Ascending aorta (tissue), 2 donors: ENCODE measurements at regions not wholly inside any gene's neighbourhood (a gene's known extent, or its start where the extent isn't known, plus 50 kb on each side); places are given as distances from the start of the nearest gene placed in this dataset.
A peak's percentile ranks its signal among the peaks of the same experiment; 100 is the strongest.

Experiments used
- DNase-seq, 2 donors: peaks; one replicate each; pipeline ENCODE4 v3.0.0-alpha.2; 2019; ENCODE audit warnings: low spot score in 2 of 2
- H3K27ac ChIP-seq, 2 donors: fragments of 200-600 bp; sonication (generic); one replicate each; pipeline ENCODE4 v1.5.1; 2016 to 2017; ENCODE audit warnings: mild to moderate bottlenecking in 1 of 2
- H3K27me3 ChIP-seq: fragments of 200-600 bp; sonication (generic); one replicate; pipeline ENCODE4 v1.5.1; 2017
- H3K36me3 ChIP-seq, 2 donors: fragments of 200-600 bp; sonication (generic); one replicate each; pipeline ENCODE4 v1.5.1; 2016
- H3K4me1 ChIP-seq, 2 donors: fragments of 200-600 bp; sonication (generic); one replicate each; pipeline ENCODE4 v1.5.1; 2016 to 2017; ENCODE audit warnings: mild to moderate bottlenecking in 1 of 2
- H3K4me3 ChIP-seq, 2 donors: fragments of 200-600 bp; sonication (generic); one replicate each; pipeline ENCODE4 v1.5.1; 2016 to 2017; ENCODE audit warnings: mild to moderate bottlenecking in 1 of 2
- H3K9me3 ChIP-seq, 2 donors: fragments of 200-600 bp; sonication (generic); one replicate each; pipeline ENCODE4 v1.5.1; 2016
- intact Hi-C: fragments of 100-400 bp; cut with DNase I; formaldehyde crosslinking; loops from one replicate; pipeline ENCODE4 v1.15.1; 2023
- TF ChIP-seq, protein P1 (sequence below), 3 experiments: fragments of 200-600 bp in 2 of 3; fragments of 450-650 bp in 1 of 3; sonication (generic) in 2 of 3; IDR thresholded peaks; one replicate each; pipeline ENCODE4 v1.5.1; 2016 to 2019; ENCODE audit warnings: antibody characterized with exemption in 3 of 3, mild to moderate bottlenecking in 1 of 3, moderate library complexity in 1 of 3

DNA sequence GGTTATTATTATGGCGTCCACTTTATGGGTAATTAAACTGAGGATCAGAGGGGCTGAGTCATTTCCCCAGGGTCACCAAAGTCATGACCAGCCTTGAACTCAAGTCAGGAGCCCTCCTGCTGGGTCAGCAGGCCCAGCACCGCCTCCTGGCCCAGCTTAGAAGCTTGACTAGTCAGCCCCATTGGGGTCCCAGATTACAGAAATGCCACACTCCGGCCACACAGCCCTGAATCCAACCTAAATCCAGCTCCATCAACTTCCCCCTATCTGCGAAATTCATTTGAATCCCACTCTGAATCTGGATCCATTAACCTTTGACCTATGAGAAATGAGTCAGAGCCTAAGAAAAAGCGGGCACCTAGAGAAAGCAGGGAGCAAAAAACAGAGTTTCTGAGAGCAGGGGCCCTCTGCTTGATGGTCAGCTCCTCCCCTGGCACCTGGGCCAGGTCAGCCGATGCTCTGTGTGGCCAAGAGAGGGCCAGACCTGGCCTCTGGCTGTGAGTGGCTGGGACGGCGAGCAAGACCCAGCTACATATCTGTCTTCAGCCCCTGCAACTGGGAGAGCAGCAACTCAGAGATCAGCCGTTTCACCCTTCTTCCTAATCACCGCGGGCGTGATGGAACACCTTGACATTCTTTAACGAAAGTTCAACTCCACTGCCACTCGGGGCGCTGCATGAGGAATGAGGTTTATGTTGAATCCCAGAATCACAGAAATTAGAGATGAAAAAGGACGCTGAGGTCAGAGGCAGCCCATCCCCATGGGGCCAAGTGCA is 196.1 kb downstream of the TRIM29 start:
- intact Hi-C loops = no loop called here
- H3K27me3 ChIP-seq = no peaks in the 10 kb centered on the region
- DNase-seq = no peak

GRCh38 chr11:119941171-119941570 is 196.7 kb downstream of the TRIM29 start:
- no peaks in the 10 kb centered on the region for H3K4me1 ChIP-seq
- no peaks in the 10 kb centered on the region for H3K36me3 ChIP-seq
- no peaks in the 10 kb centered on the region for H3K9me3 ChIP-seq
- no peak for DNase-seq
- no peaks in the 10 kb centered on the region for H3K27me3 ChIP-seq
- no peak overlapping the region for H3K4me3 ChIP-seq
- no peak overlapping the region for H3K27ac ChIP-seq
- intact Hi-C loops = no loop called here
- TF ChIP-seq, protein P1, sequence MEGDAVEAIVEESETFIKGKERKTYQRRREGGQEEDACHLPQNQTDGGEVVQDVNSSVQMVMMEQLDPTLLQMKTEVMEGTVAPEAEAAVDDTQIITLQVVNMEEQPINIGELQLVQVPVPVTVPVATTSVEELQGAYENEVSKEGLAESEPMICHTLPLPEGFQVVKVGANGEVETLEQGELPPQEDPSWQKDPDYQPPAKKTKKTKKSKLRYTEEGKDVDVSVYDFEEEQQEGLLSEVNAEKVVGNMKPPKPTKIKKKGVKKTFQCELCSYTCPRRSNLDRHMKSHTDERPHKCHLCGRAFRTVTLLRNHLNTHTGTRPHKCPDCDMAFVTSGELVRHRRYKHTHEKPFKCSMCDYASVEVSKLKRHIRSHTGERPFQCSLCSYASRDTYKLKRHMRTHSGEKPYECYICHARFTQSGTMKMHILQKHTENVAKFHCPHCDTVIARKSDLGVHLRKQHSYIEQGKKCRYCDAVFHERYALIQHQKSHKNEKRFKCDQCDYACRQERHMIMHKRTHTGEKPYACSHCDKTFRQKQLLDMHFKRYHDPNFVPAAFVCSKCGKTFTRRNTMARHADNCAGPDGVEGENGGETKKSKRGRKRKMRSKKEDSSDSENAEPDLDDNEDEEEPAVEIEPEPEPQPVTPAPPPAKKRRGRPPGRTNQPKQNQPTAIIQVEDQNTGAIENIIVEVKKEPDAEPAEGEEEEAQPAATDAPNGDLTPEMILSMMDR (IDR thresholded peaks at IDR 0.05) = no peak

More for the DNA sequence above, 196.1 kb downstream of the TRIM29 start:
- Histone ChIP-seq H3K4me1 (no peaks in the 10 kb centered on the region), H3K27ac (no peak overlapping the region), H3K4me3 (no peak overlapping the region), H3K9me3 (no peaks in the 10 kb centered on the region), H3K36me3 (no peaks in the 10 kb centered on the region)
- TF ChIP-seq, protein P1 (IDR thresholded peaks at IDR 0.05) = no peak

DNA sequence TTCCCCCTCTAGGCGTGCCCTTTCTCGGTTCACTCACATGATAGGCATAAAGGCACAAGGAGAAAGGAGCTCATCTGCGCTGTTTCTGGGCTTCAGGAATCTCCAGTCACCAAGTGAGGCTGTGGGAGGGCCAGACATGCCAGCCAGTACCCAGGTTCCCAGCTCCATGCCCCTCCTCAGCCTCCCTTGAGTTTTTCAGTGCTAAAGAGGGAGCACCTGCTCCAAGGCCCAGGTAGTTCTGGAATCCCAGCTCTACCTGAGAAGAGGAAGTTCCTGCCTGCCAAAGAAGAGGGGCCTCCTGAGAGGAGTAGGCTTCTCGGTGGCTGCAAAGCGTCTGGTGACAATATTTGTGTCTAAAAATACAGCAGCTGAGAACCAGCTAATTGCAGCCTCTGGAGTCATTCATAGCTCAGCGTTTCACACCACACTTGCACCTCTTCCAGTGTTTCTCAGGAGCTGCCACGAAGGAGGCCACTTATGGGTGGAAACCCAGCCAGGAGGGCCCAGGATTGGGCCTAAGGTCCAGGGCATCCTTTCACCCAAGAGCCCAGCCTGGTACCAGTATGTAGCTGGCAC is 197.4 kb downstream of the TRIM29 start:
- Histone ChIP-seq H3K4me3 (no peak overlapping the region), H3K4me1 (no peaks in the 10 kb centered on the region), H3K36me3 (no peaks in the 10 kb centered on the region), H3K27ac (no peak overlapping the region), H3K9me3 (no peaks in the 10 kb centered on the region), H3K27me3 (no peaks in the 10 kb centered on the region)
- TF ChIP-seq, protein P1 (IDR thresholded peaks at IDR 0.05) = no peak
- intact Hi-C loops = no loop called here
- no peak for DNase-seq

DNA sequence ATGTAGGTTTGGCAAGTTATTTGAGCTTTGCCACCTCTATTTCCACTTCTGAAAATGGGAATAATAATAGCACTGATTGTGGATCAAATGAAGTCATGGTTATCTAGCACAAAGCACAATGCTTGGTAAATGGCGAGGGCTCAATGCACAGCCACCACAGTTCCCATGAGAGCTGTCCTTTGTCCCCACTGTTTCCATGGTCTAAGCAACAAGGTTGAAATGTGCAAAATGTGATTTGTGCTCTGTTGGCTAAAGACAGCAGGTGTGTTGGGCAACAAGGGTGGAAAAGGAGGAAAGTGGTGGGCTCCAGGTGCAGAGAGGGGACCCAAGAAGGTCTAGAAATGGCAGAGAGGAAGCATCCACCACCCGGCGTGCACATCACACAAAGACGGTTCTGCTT is 200.5 kb downstream of the TRIM29 start:
- H3K4me1 ChIP-seq = no peaks in the 10 kb centered on the region
- H3K9me3 ChIP-seq = no peaks in the 10 kb centered on the region
- H3K36me3 ChIP-seq = no peaks in the 10 kb centered on the region
- H3K27me3 ChIP-seq = no peaks in the 10 kb centered on the region
- no peak overlapping the region for H3K4me3 ChIP-seq
- TF ChIP-seq, protein P1 (IDR thresholded peaks at IDR 0.05) = no peak
- DNase-seq = no peak
- intact Hi-C loops = no loop called here
- H3K27ac ChIP-seq = no peak overlapping the region

DNA sequence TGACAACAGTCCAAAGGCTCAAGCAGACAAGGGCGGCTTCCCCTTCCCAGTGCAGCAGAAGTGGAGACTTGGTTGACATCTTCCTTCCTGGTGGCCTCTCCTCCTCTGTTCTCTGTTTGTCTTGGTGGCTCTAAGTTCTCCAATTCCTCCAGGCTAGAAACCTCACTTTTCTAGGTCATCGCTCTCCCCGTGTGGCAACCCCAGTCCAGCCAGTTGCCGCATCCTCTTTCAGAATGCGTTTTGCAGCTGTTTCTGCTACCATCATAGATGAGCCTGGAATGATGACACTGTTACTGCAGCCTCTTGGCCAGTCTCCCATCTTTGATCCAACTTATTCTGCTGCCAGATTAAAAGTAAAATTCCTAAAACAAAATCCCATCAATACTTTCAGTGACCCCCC is 201.5 kb downstream of the TRIM29 start:
- peak in 1 of 2 donors; percentile 34 for DNase-seq
- no peaks in the 10 kb centered on the region for H3K36me3 ChIP-seq

More for the DNA sequence above, 201.5 kb downstream of the TRIM29 start:
- H3K9me3 ChIP-seq = no peaks in the 10 kb centered on the region
- no peak overlapping the region for H3K27ac ChIP-seq
- TF ChIP-seq, protein P1 (IDR thresholded peaks at IDR 0.05) = no peak
- H3K27me3 ChIP-seq = no peaks in the 10 kb centered on the region
- H3K4me3 ChIP-seq = no peak overlapping the region
- intact Hi-C loops = no loop called here
- H3K4me1 ChIP-seq = no peaks in the 10 kb centered on the region
